ENCODE measurements at regions not wholly inside any gene's neighbourhood (a gene's known extent, or its start where the extent isn't known, plus 50 kb on each side); places are given as distances from the start of the nearest gene placed in this dataset.

DNA sequence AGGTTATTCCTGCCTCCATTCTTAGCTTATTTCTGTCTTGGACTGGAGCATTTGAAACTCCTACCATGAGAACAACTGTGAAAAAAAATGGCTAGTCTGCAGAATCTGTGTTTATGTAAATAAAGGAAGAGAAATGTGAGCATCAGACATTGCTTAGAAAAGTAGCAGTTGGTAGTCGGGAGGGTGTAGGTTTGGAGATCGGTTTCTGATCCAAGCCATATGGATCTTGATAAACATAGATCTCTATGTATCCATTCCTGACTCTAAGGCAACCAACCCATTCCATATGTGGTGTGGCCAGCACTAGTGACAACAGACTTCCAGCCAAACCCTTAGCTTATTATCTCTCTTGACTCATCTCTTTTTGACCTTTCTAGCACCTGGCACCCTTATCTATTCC lies 127.1 kb downstream of the NMUR2 start:
- Histone ChIP-seq H3K9me3 (ENCODE audit: control insufficient read depth, insufficient read depth, low read length) (no peaks in the 10 kb centered on the region), H3K4me3 (ENCODE audit: low read length) (no peak overlapping the region), H3K4me1 (ENCODE audit: control insufficient read depth, insufficient read depth, low read length) (no peaks in the 10 kb centered on the region), H3K36me3 (ENCODE audit: control insufficient read depth, insufficient read depth, low read length) (no peaks in the 10 kb centered on the region), H3K27ac (ENCODE audit: low read length) (no peak overlapping the region), H3K27me3 (ENCODE audit: control insufficient read depth, insufficient read depth, low read length) (no peaks in the 10 kb centered on the region)
- TF ChIP-seq, protein P1, sequence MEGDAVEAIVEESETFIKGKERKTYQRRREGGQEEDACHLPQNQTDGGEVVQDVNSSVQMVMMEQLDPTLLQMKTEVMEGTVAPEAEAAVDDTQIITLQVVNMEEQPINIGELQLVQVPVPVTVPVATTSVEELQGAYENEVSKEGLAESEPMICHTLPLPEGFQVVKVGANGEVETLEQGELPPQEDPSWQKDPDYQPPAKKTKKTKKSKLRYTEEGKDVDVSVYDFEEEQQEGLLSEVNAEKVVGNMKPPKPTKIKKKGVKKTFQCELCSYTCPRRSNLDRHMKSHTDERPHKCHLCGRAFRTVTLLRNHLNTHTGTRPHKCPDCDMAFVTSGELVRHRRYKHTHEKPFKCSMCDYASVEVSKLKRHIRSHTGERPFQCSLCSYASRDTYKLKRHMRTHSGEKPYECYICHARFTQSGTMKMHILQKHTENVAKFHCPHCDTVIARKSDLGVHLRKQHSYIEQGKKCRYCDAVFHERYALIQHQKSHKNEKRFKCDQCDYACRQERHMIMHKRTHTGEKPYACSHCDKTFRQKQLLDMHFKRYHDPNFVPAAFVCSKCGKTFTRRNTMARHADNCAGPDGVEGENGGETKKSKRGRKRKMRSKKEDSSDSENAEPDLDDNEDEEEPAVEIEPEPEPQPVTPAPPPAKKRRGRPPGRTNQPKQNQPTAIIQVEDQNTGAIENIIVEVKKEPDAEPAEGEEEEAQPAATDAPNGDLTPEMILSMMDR (IDR thresholded peaks at IDR 0.05): no peak
- no peaks in the 10 kb centered on the region for H3K27me3 Mint-ChIP-seq (ENCODE audit: low read depth in 2 of 2)
- 100% methylated on average over 2 of the region's 2 CpGs for WGBS (ENCODE audit: insufficient coverage)
- no peak for DNase-seq
- no peak overlapping the region for H3K4me3 Mint-ChIP-seq
- ATAC-seq: no peak
- H3K36me3 Mint-ChIP-seq: no peaks in the 10 kb centered on the region
- no peaks in the 10 kb centered on the region for H3K4me1 Mint-ChIP-seq
- H3K9me3 Mint-ChIP-seq: peaks cover 4 to 7% of the 10 kb centered on the region in 2 donors
- intact Hi-C loops (cut with micrococcal nuclease): no loop called here
- no peak overlapping the region for H3K27ac Mint-ChIP-seq

DNA sequence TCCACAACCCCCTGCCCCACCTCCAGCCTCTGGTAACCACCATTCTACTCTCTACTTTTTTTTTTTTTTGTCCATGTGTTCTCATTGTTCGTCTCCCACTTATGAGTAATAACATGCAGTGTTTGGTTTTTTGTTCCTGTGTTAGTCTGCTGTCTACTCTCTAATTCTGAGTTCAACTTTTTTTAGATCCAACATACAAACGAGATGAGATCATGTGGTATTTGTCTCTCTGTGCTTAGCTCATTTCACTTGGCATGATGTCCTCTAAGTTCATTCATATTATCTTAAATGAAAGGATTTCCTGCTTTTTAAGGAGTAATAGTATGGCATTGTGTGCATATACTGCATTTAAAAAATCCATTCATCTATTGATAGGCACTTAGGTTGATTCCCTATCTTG lies 130.9 kb downstream of the NMUR2 start:
- Histone ChIP-seq H3K4me3 (ENCODE audit: low read length) (no peak overlapping the region), H3K27ac (ENCODE audit: low read length) (no peak overlapping the region), H3K9me3 (ENCODE audit: control insufficient read depth, insufficient read depth, low read length) (no peaks in the 10 kb centered on the region), H3K36me3 (ENCODE audit: control insufficient read depth, insufficient read depth, low read length) (no peaks in the 10 kb centered on the region), H3K4me1 (ENCODE audit: control insufficient read depth, insufficient read depth, low read length) (no peaks in the 10 kb centered on the region), H3K27me3 (ENCODE audit: control insufficient read depth, insufficient read depth, low read length) (no peaks in the 10 kb centered on the region)
- H3K9me3 Mint-ChIP-seq: peaks cover 6 to 8% of the 10 kb centered on the region in 2 donors
- no peaks in the 10 kb centered on the region for H3K4me1 Mint-ChIP-seq
- ATAC-seq (no peak), DNase-seq (no peak)
- WGBS (ENCODE audit: insufficient coverage): no CpG with 5 or more reads among the region's 2 CpGs
- no peak overlapping the region for H3K4me3 Mint-ChIP-seq
- H3K36me3 Mint-ChIP-seq: no peaks in the 10 kb centered on the region
- no peaks in the 10 kb centered on the region for H3K27me3 Mint-ChIP-seq (ENCODE audit: low read depth in 2 of 2)
- no peak overlapping the region for H3K27ac Mint-ChIP-seq
- intact Hi-C loops (cut with micrococcal nuclease): no loop called here
- TF ChIP-seq, protein P1 (IDR thresholded peaks at IDR 0.05): no peak

GRCh38 chr5:152271420-152271819 lies 133.7 kb downstream of the NMUR2 start:
- Histone ChIP-seq H3K4me1 (ENCODE audit: control insufficient read depth, insufficient read depth, low read length) (no peaks in the 10 kb centered on the region), H3K27ac (ENCODE audit: low read length) (no peak overlapping the region), H3K4me3 (ENCODE audit: low read length) (no peak overlapping the region), H3K27me3 (ENCODE audit: control insufficient read depth, insufficient read depth, low read length) (no peaks in the 10 kb centered on the region), H3K9me3 (ENCODE audit: control insufficient read depth, insufficient read depth, low read length) (no peaks in the 10 kb centered on the region), H3K36me3 (ENCODE audit: control insufficient read depth, insufficient read depth, low read length) (no peaks in the 10 kb centered on the region)
- ATAC-seq (no peak), DNase-seq (peak in 1 of 2 donors; percentile 5)
- intact Hi-C loops (cut with micrococcal nuclease): no loop called here
- Mint-ChIP-seq H3K27ac (no peak overlapping the region), H3K27me3 (ENCODE audit: low read depth in 2 of 2) (no peaks in the 10 kb centered on the region), H3K4me3 (no peak overlapping the region), H3K4me1 (no peaks in the 10 kb centered on the region), H3K36me3 (no peaks in the 10 kb centered on the region), H3K9me3 (peaks cover 5 to 6% of the 10 kb centered on the region in 2 donors)
- 50% methylated on average over 5 of the region's 5 CpGs for WGBS (ENCODE audit: insufficient coverage)
- TF ChIP-seq, protein P1 (IDR thresholded peaks at IDR 0.05): no peak

- no peak for ATAC-seq
- WGBS (ENCODE audit: insufficient coverage): 83% methylated on average over 2 of the region's 2 CpGs
- intact Hi-C loops (cut with micrococcal nuclease): no loop called here
Measured at GRCh38 chr5:152270096-152270495, 135.0 kb downstream of the NMUR2 start.

More at GRCh38 chr5:152270096-152270495, 135.0 kb downstream of the NMUR2 start:
- H3K36me3 ChIP-seq (ENCODE audit: control insufficient read depth, insufficient read depth, low read length): no peaks in the 10 kb centered on the region
- H3K4me3 ChIP-seq (ENCODE audit: low read length): no peak overlapping the region
- H3K27me3 ChIP-seq (ENCODE audit: control insufficient read depth, insufficient read depth, low read length): no peaks in the 10 kb centered on the region
- no peak overlapping the region for H3K27ac ChIP-seq (ENCODE audit: low read length)
- no peaks in the 10 kb centered on the region for H3K4me1 Mint-ChIP-seq
- no peak overlapping the region for H3K27ac Mint-ChIP-seq
- TF ChIP-seq, protein P1 (IDR thresholded peaks at IDR 0.05): no peak
- no peaks in the 10 kb centered on the region for H3K36me3 Mint-ChIP-seq
- H3K27me3 Mint-ChIP-seq (ENCODE audit: low read depth in 2 of 2): no peaks in the 10 kb centered on the region
- no peaks in the 10 kb centered on the region for H3K4me1 ChIP-seq (ENCODE audit: control insufficient read depth, insufficient read depth, low read length)
- no peak for DNase-seq
- H3K9me3 Mint-ChIP-seq: peaks cover 5 to 6% of the 10 kb centered on the region in 2 donors
- H3K9me3 ChIP-seq (ENCODE audit: control insufficient read depth, insufficient read depth, low read length): no peaks in the 10 kb centered on the region
- no peak overlapping the region for H3K4me3 Mint-ChIP-seq

Measured in natural killer cell (primary cell).